ENCODE measurements at regions not wholly inside any gene's neighbourhood (a gene's known extent, or its start where the extent isn't known, plus 50 kb on each side); places are given as distances from the start of the nearest gene placed in this dataset.

GRCh38 chr4:59068722-59069418, 1958.7 kb upstream of the IGFBP7 start:
- FAIRE-seq, result no peak
- no peak for DNase-seq (ENCODE audit: low spot score in 2 of 2)

- FAIRE-seq, result no peak
Observed at GRCh38 chr4:59086410-59086809, 1976.2 kb upstream of the IGFBP7 start.

GRCh38 chr4:59091146-59092142, 1981.3 kb upstream of the IGFBP7 start:
- no peak for FAIRE-seq
- no peak for DNase-seq (ENCODE audit: low spot score in 2 of 2)

More at GRCh38 chr4:59086410-59086809, 1976.2 kb upstream of the IGFBP7 start:
- no peak for DNase-seq (ENCODE audit: low spot score in 2 of 2)

- FAIRE-seq (no peak), DNase-seq (ENCODE audit: low spot score in 2 of 2) (no peak)
Observed at GRCh38 chr4:59094505-59094904, 1984.3 kb upstream of the IGFBP7 start.

- FAIRE-seq (no peak), DNase-seq (ENCODE audit: low spot score in 2 of 2) (no peak)
Observed at GRCh38 chr4:59102311-59102710, 1992.1 kb upstream of the IGFBP7 start.

- FAIRE-seq (no peak), DNase-seq (ENCODE audit: low spot score in 2 of 2) (no peak)
Observed at GRCh38 chr4:59120287-59120814, 2010.2 kb upstream of the IGFBP7 start.

GRCh38 chr4:59122626-59123025, 2012.4 kb upstream of the IGFBP7 start:
- FAIRE-seq, result no peak
- DNase-seq (ENCODE audit: low spot score in 2 of 2), result no peak

GRCh38 chr4:59126159-59126558, 2016.0 kb upstream of the IGFBP7 start:
- FAIRE-seq (no peak), DNase-seq (ENCODE audit: low spot score in 2 of 2) (no peak)

- FAIRE-seq (no peak), DNase-seq (ENCODE audit: low spot score in 2 of 2) (no peak)
Observed at GRCh38 chr4:59127006-59127405, 2016.8 kb upstream of the IGFBP7 start.

GRCh38 chr4:59127743-59128142, 2017.6 kb upstream of the IGFBP7 start:
- DNase-seq (ENCODE audit: low spot score in 2 of 2), result no peak
- no peak for FAIRE-seq

- FAIRE-seq, result no peak
- no peak for DNase-seq (ENCODE audit: low spot score in 2 of 2)
Observed at GRCh38 chr4:59135248-59135985, 2025.2 kb upstream of the IGFBP7 start.

- DNase-seq (ENCODE audit: low spot score in 2 of 2), result no peak
- FAIRE-seq, result no peak
Observed at GRCh38 chr4:59161249-59161648, 2038.9 kb upstream of the ADGRL3 start.

- FAIRE-seq (no peak), DNase-seq (ENCODE audit: low spot score in 2 of 2) (no peak)
Observed at GRCh38 chr4:59175617-59176016, 2024.5 kb upstream of the ADGRL3 start.

- no peak for DNase-seq (ENCODE audit: low spot score in 2 of 2)
- no peak for FAIRE-seq
Observed at GRCh38 chr4:59179372-59179771, 2020.8 kb upstream of the ADGRL3 start.

- no peak for DNase-seq (ENCODE audit: low spot score in 2 of 2)
- no peak for FAIRE-seq
Observed at GRCh38 chr4:59180161-59180560, 2020.0 kb upstream of the ADGRL3 start.

GRCh38 chr4:59180969-59181368, 2019.2 kb upstream of the ADGRL3 start:
- FAIRE-seq (no peak), DNase-seq (ENCODE audit: low spot score in 2 of 2) (no peak)

GRCh38 chr4:59195839-59196238, 2004.3 kb upstream of the ADGRL3 start:
- no peak for DNase-seq (ENCODE audit: low spot score in 2 of 2)
- no peak for FAIRE-seq

GRCh38 chr4:59200992-59201391, 1999.1 kb upstream of the ADGRL3 start:
- DNase-seq (ENCODE audit: low spot score in 2 of 2) (no peak), FAIRE-seq (no peak)

- FAIRE-seq (no peak), DNase-seq (ENCODE audit: low spot score in 2 of 2) (no peak)
Observed at GRCh38 chr4:59217910-59218631, 1982.1 kb upstream of the ADGRL3 start.

GRCh38 chr4:59222221-59222620, 1977.9 kb upstream of the ADGRL3 start:
- no peak for DNase-seq (ENCODE audit: low spot score in 2 of 2)
- FAIRE-seq, result no peak
